Ovary (tissue), 3 donors: ENCODE measurements at regions not wholly inside any gene's neighbourhood (a gene's known extent, or its start where the extent isn't known, plus 50 kb on each side); places are given as distances from the start of the nearest gene placed in this dataset.

Source experiments
- CTCF ChIP-seq, 3 donors: fragments of 450-650 bp in 2 of 3; fragments of 200-600 bp in 1 of 3; IDR thresholded peaks; one replicate each; pipeline versions ENCODE4 v1.5.1 to v1.8.0; 2016 to 2022; ENCODE audit warnings: antibody characterized with exemption in 3 of 3, mild to moderate bottlenecking in 1 of 3
- EP300 ChIP-seq: sonication (generic); formaldehyde crosslinking; IDR thresholded peaks from one replicate; pipeline ENCODE4 v1.6.1; 2017; ENCODE audit warnings: antibody characterized with exemption
- POLR2A ChIP-seq: fragments of 450-650 bp; IDR thresholded peaks from one replicate; pipeline ENCODE4 v1.6.1; 2017; ENCODE audit warnings: antibody characterized with exemption, mild to moderate bottlenecking, moderate library complexity
- donor health status: DM: no; HTN: no; CAD: no.

- TF ChIP-seq POLR2A: no peak
- TF ChIP-seq EP300: no peak
- TF ChIP-seq CTCF (IDR thresholded peaks at IDR 0.05): no peak
Measured at GRCh38 chr3:161793194-161793930, 296.8 kb downstream of the OTOL1 start.
